ENCODE measurements at regions not wholly inside any gene's neighbourhood (a gene's known extent, or its start where the extent isn't known, plus 50 kb on each side); places are given as distances from the start of the nearest gene placed in this dataset.

- intact Hi-C loops (cut with DNase I), result no loop called here
- no peaks in the 10 kb centered on the region for H3K36me3 ChIP-seq (replicated peaks in 1 of 2)
- TF ChIP-seq CTCF (IDR thresholded peaks at IDR 0.05) (no peak), POLR2A (IDR thresholded peaks at IDR 0.05) (no peak)
- H3K9me3 ChIP-seq (replicated peaks in 1 of 3), result no peaks in the 10 kb centered on the region
- no peak overlapping the region for H3K27ac ChIP-seq
- DNase-seq, result no peak
- no peaks in the 10 kb centered on the region for H3K4me1 ChIP-seq (replicated peaks in 1 of 2)
- H3K27me3 ChIP-seq, result peaks cover 6% of the 10 kb centered on the region
- no peak overlapping the region for H3K4me3 ChIP-seq
Measured at GRCh38 chrX:124493984-124494383, 147.6 kb downstream of the SH2D1A start.

- 75 to 82% (median 77%) methylated on average over 4 of the region's 4 CpGs for WGBS, 4 donors
- no peaks in the 10 kb centered on the region for H3K9me3 ChIP-seq (replicated peaks in 1 of 3)
- no peak for TF ChIP-seq POLR2A (IDR thresholded peaks at IDR 0.05)
- no peak for TF ChIP-seq CTCF (IDR thresholded peaks at IDR 0.05)
- DNase-seq, result no peak
- H3K36me3 ChIP-seq (replicated peaks in 1 of 2), result no peaks in the 10 kb centered on the region
- intact Hi-C loops (cut with DNase I), result no loop called here
- peaks cover 0 to 5% of the 10 kb centered on the region in 2 donors for H3K4me1 ChIP-seq (replicated peaks in 1 of 2)
- no peaks in the 10 kb centered on the region for H3K27me3 ChIP-seq
- no peak overlapping the region for H3K27ac ChIP-seq
- H3K4me3 ChIP-seq, result no peak overlapping the region
Measured at GRCh38 chrX:124497386-124497785, 151.0 kb downstream of the SH2D1A start.

- Histone ChIP-seq H3K36me3 (replicated peaks in 1 of 2) (no peaks in the 10 kb centered on the region), H3K27me3 (no peaks in the 10 kb centered on the region), H3K27ac (no peak overlapping the region), H3K4me1 (replicated peaks in 1 of 2) (peaks cover 0 to 5% of the 10 kb centered on the region in 2 donors), H3K4me3 (no peak overlapping the region), H3K9me3 (replicated peaks in 1 of 3) (no peaks in the 10 kb centered on the region)
- peak in 1 of 7 donors; percentile 0 for DNase-seq
- TF ChIP-seq CTCF (IDR thresholded peaks at IDR 0.05), result no peak
- no peak for TF ChIP-seq POLR2A (IDR thresholded peaks at IDR 0.05)
- WGBS, 4 donors, result 22 to 30% (median 23%) methylated on average over 5 of the region's 5 CpGs
- intact Hi-C loops (cut with DNase I), result no loop called here
Measured at GRCh38 chrX:124501586-124501985, 155.2 kb downstream of the SH2D1A start.

GRCh38 chrX:124502166-124502565 is 155.8 kb downstream of the SH2D1A start:
- intact Hi-C loops (cut with DNase I), result no loop called here
- no peaks in the 10 kb centered on the region for H3K27me3 ChIP-seq
- WGBS, 4 donors, result 3 to 30% (median 24%) methylated on average over 2 of the region's 2 CpGs

More at GRCh38 chrX:124502166-124502565, 155.8 kb downstream of the SH2D1A start:
- no peak for DNase-seq
- Histone ChIP-seq H3K36me3 (replicated peaks in 1 of 2) (no peaks in the 10 kb centered on the region), H3K4me1 (replicated peaks in 1 of 2) (peaks cover 0 to 5% of the 10 kb centered on the region in 2 donors), H3K9me3 (replicated peaks in 1 of 3) (no peaks in the 10 kb centered on the region), H3K27ac (no peak overlapping the region), H3K4me3 (no peak overlapping the region)
- no peak for TF ChIP-seq POLR2A (IDR thresholded peaks at IDR 0.05)
- no peak for TF ChIP-seq CTCF (IDR thresholded peaks at IDR 0.05)

All from adrenal gland (tissue), 9 donors.